CMK (cell line): ENCODE measurements at regions not wholly inside any gene's neighbourhood (a gene's known extent, or its start where the extent isn't known, plus 50 kb on each side); places are given as distances from the start of the nearest gene placed in this dataset.
"Not testable (repeated sequence)": the region's sequence is repeated elsewhere in the genome, so short reads cannot be mapped to it uniquely, and the experiment has no call there.

Experiments used
- DNase-seq: peaks from one replicate; pipeline ENCODE4 v3.0.0-alpha.2; 2010; ENCODE audit warnings: low read depth

- DNase-seq = not testable (repeated sequence)
These were observed 1265.9 kb upstream of the PCDH10 start for GRCh38 chr4:131883181-131883580.

GRCh38 chr4:131925662-131926061 is 1223.4 kb upstream of the PCDH10 start:
- not testable (repeated sequence) for DNase-seq

- DNase-seq = not testable (repeated sequence)
These were observed 1181.4 kb upstream of the PCDH10 start for GRCh38 chr4:131967646-131968045.

GRCh38 chr4:131974730-131975129 is 1174.4 kb upstream of the PCDH10 start:
- no peak for DNase-seq

- DNase-seq = not testable (repeated sequence)
These were observed 1173.6 kb upstream of the PCDH10 start for GRCh38 chr4:131975276-131976132.

GRCh38 chr4:131976133-131977002 is 1172.7 kb upstream of the PCDH10 start:
- not testable (repeated sequence) for DNase-seq

GRCh38 chr4:131978120-131978519 is 1171.0 kb upstream of the PCDH10 start:
- no peak for DNase-seq

- DNase-seq = no peak
These were observed 1159.5 kb upstream of the PCDH10 start for GRCh38 chr4:131989576-131989975.

- DNase-seq = no peak
These were observed 1147.6 kb upstream of the PCDH10 start for GRCh38 chr4:132001542-132001941.

GRCh38 chr4:132003593-132003992 is 1145.5 kb upstream of the PCDH10 start:
- no peak for DNase-seq

- DNase-seq = no peak
These were observed 1133.8 kb upstream of the PCDH10 start for GRCh38 chr4:132015321-132015720.

GRCh38 chr4:132016703-132017350 is 1132.3 kb upstream of the PCDH10 start:
- DNase-seq = no peak

GRCh38 chr4:132026166-132026565 is 1122.9 kb upstream of the PCDH10 start:
- no peak for DNase-seq

GRCh38 chr4:132026816-132027215 is 1122.3 kb upstream of the PCDH10 start:
- no peak for DNase-seq

GRCh38 chr4:132056496-132056895 is 1092.6 kb upstream of the PCDH10 start:
- no peak for DNase-seq

GRCh38 chr4:132059227-132059626 is 1089.9 kb upstream of the PCDH10 start:
- no peak for DNase-seq

GRCh38 chr4:132062611-132063239 is 1086.4 kb upstream of the PCDH10 start:
- DNase-seq = no peak

GRCh38 chr4:132063829-132064228 is 1085.3 kb upstream of the PCDH10 start:
- DNase-seq = no peak

GRCh38 chr4:132065940-132066495 is 1083.1 kb upstream of the PCDH10 start:
- DNase-seq = no peak

GRCh38 chr4:132071815-132072214 is 1077.3 kb upstream of the PCDH10 start:
- no peak for DNase-seq

GRCh38 chr4:132076829-132077228 is 1072.3 kb upstream of the PCDH10 start:
- DNase-seq = no peak

- DNase-seq = no peak
These were observed 1064.0 kb upstream of the PCDH10 start for GRCh38 chr4:132085105-132085504.
